Lower leg skin (tissue), 4 donors: ENCODE measurements at regions not wholly inside any gene's neighbourhood (a gene's known extent, or its start where the extent isn't known, plus 50 kb on each side); places are given as distances from the start of the nearest gene placed in this dataset.

Experiments
- DNase-seq, 2 donors: peaks; one replicate each; pipeline ENCODE4 v3.0.0-alpha.2; 2019; ENCODE audit warnings: low spot score in 2 of 2
- H3K4me3 ChIP-seq: fragments of 200-600 bp; sonication (generic); 2 replicates; pipeline ENCODE4 v1.5.1; 2017; ENCODE audit warnings: mild to moderate bottlenecking, low read depth; ENCODE audit not compliant: poor library complexity, severe bottlenecking
- CTCF ChIP-seq, 3 donors: fragments of 450-650 bp; IDR thresholded peaks; one replicate each; pipeline ENCODE4 v1.5.1; 2016; ENCODE audit warnings: antibody characterized with exemption in 3 of 3, mild to moderate bottlenecking in 3 of 3, moderate library complexity in 2 of 3
- POLR2A ChIP-seq, 2 donors: fragments of 450-650 bp; IDR thresholded peaks; one replicate each; pipeline ENCODE4 v1.6.1; 2016 to 2017; ENCODE audit warnings: antibody characterized with exemption in 2 of 2, mild to moderate bottlenecking in 1 of 2, moderate library complexity in 1 of 2
- WGBS, 2 donors: methylation state at CpG; one replicate each; pipeline ENCODE4 v1.1.5; 2018; 5-methylcytosine and 5-hydroxymethylcytosine counted together
- intact Hi-C: fragments of 100-400 bp; cut with DNase I; formaldehyde crosslinking; loops from one replicate; pipeline ENCODE4 v1.15.0; 2023; ENCODE audit warnings: low total_unique reads

- TF ChIP-seq CTCF (IDR thresholded peaks at IDR 0.05) (no peak), POLR2A (IDR thresholded peaks at IDR 0.05) (no peak)
- no peak overlapping the region for H3K4me3 ChIP-seq
- 81 to 83% methylated on average over 6 of the region's 6 CpGs for WGBS, 2 donors
- intact Hi-C loops = no loop called here
- DNase-seq = no peak
These were observed 171.4 kb downstream of the COPRS start for GRCh38 chr17:31687505-31688126.

GRCh38 chr17:31686495-31686894 is 172.5 kb downstream of the COPRS start:
- DNase-seq = no peak
- H3K4me3 ChIP-seq = no peak overlapping the region
- no peak for TF ChIP-seq CTCF (IDR thresholded peaks at IDR 0.05)
- TF ChIP-seq POLR2A (IDR thresholded peaks at IDR 0.05) = no peak
- 79 to 82% methylated on average over 5 of the region's 5 CpGs for WGBS, 2 donors
- intact Hi-C loops = no loop called here

- no peak for TF ChIP-seq POLR2A (IDR thresholded peaks at IDR 0.05)
- no peak for TF ChIP-seq CTCF (IDR thresholded peaks at IDR 0.05)
- H3K4me3 ChIP-seq = no peak overlapping the region
- intact Hi-C loops = no loop called here
- 0% methylated on average over 1 of the region's 1 CpG for WGBS, 2 donors
- DNase-seq = no peak
These were observed 174.1 kb downstream of the COPRS start for GRCh38 chr17:31684901-31685300.

- no peak for DNase-seq
- 76 to 79% methylated on average over 8 of the region's 8 CpGs for WGBS, 2 donors
- intact Hi-C loops = no loop called here
- H3K4me3 ChIP-seq = no peak overlapping the region
- TF ChIP-seq POLR2A (IDR thresholded peaks at IDR 0.05) = no peak
- TF ChIP-seq CTCF (IDR thresholded peaks at IDR 0.05) = no peak
These were observed 178.9 kb downstream of the COPRS start for GRCh38 chr17:31680126-31680525.

- H3K4me3 ChIP-seq = no peak overlapping the region
- DNase-seq = no peak
- intact Hi-C loops = no loop called here
- 91 to 94% methylated on average over 5 of the region's 5 CpGs for WGBS, 2 donors
- TF ChIP-seq POLR2A (IDR thresholded peaks at IDR 0.05) = no peak
- no peak for TF ChIP-seq CTCF (IDR thresholded peaks at IDR 0.05)
These were observed 179.4 kb downstream of the COPRS start for GRCh38 chr17:31679667-31680066.

- no peak for TF ChIP-seq CTCF (IDR thresholded peaks at IDR 0.05)
- TF ChIP-seq POLR2A (IDR thresholded peaks at IDR 0.05) = no peak
- H3K4me3 ChIP-seq = no peak overlapping the region
- 30 to 45% methylated on average over 1 of the region's 1 CpG for WGBS, 2 donors
- intact Hi-C loops = no loop called here
- no peak for DNase-seq
These were observed 180.6 kb downstream of the COPRS start for GRCh38 chr17:31678431-31678830.
